Thymus (tissue), 11 donors: ENCODE measurements at regions not wholly inside any gene's neighbourhood (a gene's known extent, or its start where the extent isn't known, plus 50 kb on each side); places are given as distances from the start of the nearest gene placed in this dataset.

Experiments
- DNase-seq, 9 donors: peaks; one replicate each; pipeline ENCODE4 v3.0.0-alpha.2; 2013; ENCODE audit warnings: low spot score in 9 of 9, low read depth in 6 of 9, missing footprints in 1 of 9
- H3K27ac ChIP-seq, 2 donors: one replicate each; pipeline ENCODE4 v1.5.1; 2013; ENCODE audit warnings: control low read depth in 1 of 2, low read depth in 1 of 2, low read length in 1 of 2, mild to moderate bottlenecking in 1 of 2, moderate library complexity in 1 of 2
- H3K27me3 ChIP-seq, 2 donors: one replicate each; pipeline ENCODE4 v1.5.1; 2013; ENCODE audit warnings: low read length in 1 of 2; ENCODE audit not compliant: control insufficient read depth in 2 of 2, insufficient read depth in 1 of 2
- H3K36me3 ChIP-seq, 2 donors: one replicate each; pipeline ENCODE4 v1.5.1; 2013; ENCODE audit warnings: low read length in 1 of 2, mild to moderate bottlenecking in 1 of 2, moderate library complexity in 1 of 2; ENCODE audit not compliant: control insufficient read depth in 2 of 2, insufficient read depth in 2 of 2
- H3K4me1 ChIP-seq, 2 donors: one replicate each; pipeline ENCODE4 v1.5.1; 2013; ENCODE audit warnings: low read length in 2 of 2; ENCODE audit not compliant: control insufficient read depth in 2 of 2, insufficient read depth in 2 of 2
- H3K4me3 ChIP-seq, 2 donors: one replicate each; pipeline ENCODE4 v1.5.1; 2013; ENCODE audit warnings: low read length in 2 of 2, control low read depth in 1 of 2, mild to moderate bottlenecking in 1 of 2
- H3K9me3 ChIP-seq, 2 donors: one replicate each; pipeline ENCODE4 v1.5.1; 2013; ENCODE audit warnings: low read length in 1 of 2, mild to moderate bottlenecking in 1 of 2; ENCODE audit not compliant: control insufficient read depth in 2 of 2, insufficient read depth in 1 of 2
- WGBS: extraction: QIAGEN DNeasy Blood & Tissue Kit; methylation state at CpG from one replicate; pipeline ENCODE4 v1.1.7; 2013; 5-methylcytosine and 5-hydroxymethylcytosine counted together
- donor health status: healthy.

DNA sequence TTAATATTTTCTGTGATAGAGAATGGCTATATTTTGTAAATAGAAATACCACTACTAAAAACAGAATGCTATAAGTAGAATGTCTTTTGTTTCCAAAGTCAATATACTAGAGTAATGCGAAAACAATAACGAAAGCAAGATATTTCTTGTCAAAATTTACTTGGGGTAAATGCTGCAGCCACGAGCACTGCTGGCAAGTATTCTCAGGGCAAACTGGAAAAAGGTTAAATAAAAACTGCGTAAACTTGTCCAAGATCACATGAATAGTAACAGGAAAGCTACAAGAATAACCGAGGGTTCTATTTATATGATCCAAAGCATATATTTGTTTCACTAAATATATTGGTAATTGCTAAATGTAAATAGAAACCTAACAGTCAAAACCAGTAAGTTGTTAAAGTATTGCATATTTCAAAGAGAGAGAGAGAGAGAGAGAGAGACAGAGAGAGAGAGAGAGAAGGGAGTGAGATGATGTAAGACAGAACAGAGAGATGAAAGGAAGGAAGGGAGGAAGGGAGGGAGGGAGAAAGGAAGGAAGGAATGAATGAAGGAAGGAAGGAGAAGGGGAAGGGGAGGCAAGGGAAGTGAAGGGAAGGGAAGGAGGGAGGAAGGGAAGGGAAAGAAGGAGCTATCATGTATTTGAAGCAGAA lies 231.7 kb downstream of the KCNC2 start:
- Histone ChIP-seq H3K4me1 (no peaks in the 10 kb centered on the region), H3K4me3 (no peak overlapping the region), H3K27ac (no peak overlapping the region), H3K36me3 (no peaks in the 10 kb centered on the region), H3K9me3 (no peaks in the 10 kb centered on the region), H3K27me3 (no peaks in the 10 kb centered on the region)
- DNase-seq, result no peak
- 92% methylated on average over 5 of the region's 5 CpGs for WGBS

DNA sequence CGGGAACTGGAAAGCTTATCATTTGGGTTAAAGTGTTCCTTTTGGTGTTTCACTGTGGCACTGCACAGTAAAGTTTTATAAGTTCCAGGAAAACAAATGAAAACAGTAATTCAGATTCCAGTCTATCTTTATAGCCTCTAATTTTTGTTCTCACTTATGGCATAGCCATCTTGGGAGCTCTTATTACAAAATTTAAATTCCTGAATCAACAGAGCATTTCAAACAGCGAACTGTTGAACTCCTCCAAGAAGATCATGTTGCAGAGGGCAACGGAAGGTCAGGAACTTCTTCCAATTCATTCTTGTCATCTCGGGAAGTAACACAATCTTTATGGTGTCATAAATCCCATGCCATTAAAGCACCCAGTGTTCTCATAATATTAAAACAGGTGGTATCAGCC lies 229.1 kb downstream of the KCNC2 start:
- H3K27ac ChIP-seq, result no peak overlapping the region
- no peaks in the 10 kb centered on the region for H3K9me3 ChIP-seq
- H3K4me3 ChIP-seq, result no peak overlapping the region
- DNase-seq, result no peak
- no peaks in the 10 kb centered on the region for H3K4me1 ChIP-seq
- no peaks in the 10 kb centered on the region for H3K36me3 ChIP-seq
- WGBS, result 36% methylated on average over 4 of the region's 4 CpGs
- H3K27me3 ChIP-seq, result no peaks in the 10 kb centered on the region

DNA sequence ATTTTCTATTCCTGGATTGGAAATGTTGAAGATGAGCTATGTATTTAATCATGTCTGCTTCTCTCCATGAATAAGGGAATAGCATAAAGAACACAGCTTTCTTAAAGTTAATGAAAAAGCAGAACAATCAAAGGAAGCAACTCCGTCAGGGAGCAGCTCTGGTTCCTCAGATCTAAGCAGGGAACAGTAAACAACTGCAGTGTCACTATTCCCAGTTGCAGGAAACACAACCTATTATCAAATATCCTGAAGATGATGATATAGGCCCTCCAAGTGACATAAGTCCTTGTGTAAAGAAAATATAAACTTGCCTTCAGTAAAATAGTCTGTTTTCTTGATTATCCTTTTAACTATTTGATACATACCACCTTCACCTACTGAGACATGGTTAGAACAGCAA lies 228.1 kb downstream of the KCNC2 start:
- no peaks in the 10 kb centered on the region for H3K27me3 ChIP-seq
- no peak for DNase-seq
- no peak overlapping the region for H3K27ac ChIP-seq
- H3K9me3 ChIP-seq, result no peaks in the 10 kb centered on the region
- H3K4me3 ChIP-seq, result no peak overlapping the region
- H3K4me1 ChIP-seq, result no peaks in the 10 kb centered on the region
- 34% methylated on average over 1 of the region's 1 CpG for WGBS
- no peaks in the 10 kb centered on the region for H3K36me3 ChIP-seq

DNA sequence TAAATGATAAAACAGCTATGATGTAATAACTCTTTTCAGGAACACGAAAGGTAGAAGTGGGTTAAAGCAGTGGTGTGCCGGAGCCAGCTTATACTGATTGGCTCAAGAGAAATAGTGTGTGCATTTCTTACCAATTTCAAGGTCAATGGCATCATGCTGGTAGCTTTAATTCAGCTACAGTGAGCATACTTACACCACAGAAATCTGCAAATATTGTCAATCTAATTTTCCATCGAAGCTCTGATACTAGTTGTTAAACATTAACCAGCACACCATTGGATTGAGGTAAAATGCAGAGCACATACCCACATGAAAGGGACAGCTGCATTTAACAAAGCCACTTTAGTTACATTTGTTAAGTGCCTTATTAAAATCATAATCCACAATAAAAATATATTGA lies 225.7 kb downstream of the KCNC2 start:
- no peak for DNase-seq
- 89% methylated on average over 3 of the region's 3 CpGs for WGBS

DNA sequence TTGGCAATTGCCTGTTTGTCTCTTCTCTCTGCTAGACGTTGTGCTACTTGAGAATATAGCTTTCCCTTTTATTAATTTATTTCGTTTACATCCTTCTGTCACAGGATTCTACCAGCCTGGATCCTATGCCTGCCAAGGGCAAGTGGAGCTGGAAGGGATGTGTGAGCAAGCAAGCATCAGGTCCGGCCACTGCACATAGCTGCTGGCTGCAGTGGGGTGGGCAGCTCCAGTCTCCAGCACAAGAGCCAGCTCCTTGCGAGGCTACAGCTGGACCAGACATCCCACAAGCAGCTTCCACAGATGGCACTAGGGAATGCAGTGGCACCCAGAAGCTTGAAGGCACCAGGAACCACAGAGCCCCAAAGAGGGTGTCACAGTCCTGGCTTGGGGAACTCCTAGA lies 225.0 kb downstream of the KCNC2 start:
- Histone ChIP-seq H3K27me3 (no peaks in the 10 kb centered on the region), H3K4me1 (no peaks in the 10 kb centered on the region), H3K4me3 (no peak overlapping the region), H3K9me3 (no peaks in the 10 kb centered on the region), H3K36me3 (no peaks in the 10 kb centered on the region), H3K27ac (no peak overlapping the region)
- DNase-seq, result no peak
- 79% methylated on average over 4 of the region's 4 CpGs for WGBS

More for the DNA sequence above, 225.7 kb downstream of the KCNC2 start:
- Histone ChIP-seq H3K4me1 (no peaks in the 10 kb centered on the region), H3K27me3 (no peaks in the 10 kb centered on the region), H3K9me3 (no peaks in the 10 kb centered on the region), H3K27ac (no peak overlapping the region), H3K4me3 (no peak overlapping the region), H3K36me3 (no peaks in the 10 kb centered on the region)

DNA sequence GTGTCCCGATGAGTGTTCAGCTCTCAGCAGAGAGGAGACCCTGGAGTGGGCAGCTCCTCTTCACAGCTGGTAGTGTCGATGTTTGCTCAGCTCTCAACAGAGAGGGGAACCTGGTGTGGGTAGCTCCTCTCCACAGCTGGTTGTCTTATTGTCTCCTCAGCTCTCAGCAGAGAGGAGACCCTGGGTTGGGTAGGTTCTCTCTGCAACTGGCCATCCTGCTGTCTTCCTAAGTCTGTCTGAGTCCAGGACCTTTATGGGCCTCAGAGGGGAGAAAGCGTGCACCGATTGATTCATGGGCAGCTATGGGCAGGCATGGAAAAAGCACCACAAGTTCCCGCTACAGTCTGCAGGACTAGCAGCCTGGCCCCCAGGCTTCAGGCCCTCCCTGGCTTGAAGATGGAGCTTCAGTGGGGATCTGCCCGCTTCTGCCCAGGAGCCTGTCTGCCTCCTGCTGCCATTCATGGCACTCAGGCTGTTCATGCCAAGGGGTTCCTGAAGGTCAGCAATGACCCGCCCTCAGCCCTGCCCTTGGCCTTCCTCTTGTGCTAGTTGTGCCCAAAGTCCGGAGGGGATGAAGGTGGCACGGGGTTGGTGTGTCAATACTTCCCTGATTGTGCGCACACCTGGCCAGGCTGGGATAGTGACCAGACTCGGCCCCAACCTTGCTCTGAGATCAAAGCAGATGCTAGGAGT lies 224.2 kb downstream of the KCNC2 start:
- no peaks in the 10 kb centered on the region for H3K9me3 ChIP-seq
- no peak for DNase-seq
- no peaks in the 10 kb centered on the region for H3K36me3 ChIP-seq
- no peak overlapping the region for H3K4me3 ChIP-seq
- H3K27me3 ChIP-seq, result no peaks in the 10 kb centered on the region
- H3K4me1 ChIP-seq, result no peaks in the 10 kb centered on the region
- WGBS, result 95% methylated on average over 11 of the region's 11 CpGs
- H3K27ac ChIP-seq, result no peak overlapping the region

DNA sequence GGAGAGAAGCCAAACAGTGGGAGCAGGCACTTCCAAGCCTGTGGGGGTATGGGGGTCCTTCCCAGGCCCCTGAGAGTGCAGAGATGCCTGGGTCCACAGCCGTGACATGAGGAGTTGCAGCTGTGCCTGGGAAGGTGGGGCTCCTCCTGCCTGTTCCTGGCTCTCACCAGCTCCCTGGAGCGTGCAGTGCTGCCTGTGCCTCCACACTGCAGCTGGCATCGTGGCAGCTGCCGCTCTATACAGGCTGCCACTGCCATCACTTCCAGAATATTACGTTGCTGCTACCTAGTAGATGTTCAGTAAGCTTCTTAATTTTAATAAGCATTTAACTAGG lies 223.7 kb downstream of the KCNC2 start:
- no peaks in the 10 kb centered on the region for H3K4me1 ChIP-seq
- H3K27me3 ChIP-seq, result no peaks in the 10 kb centered on the region
- no peaks in the 10 kb centered on the region for H3K36me3 ChIP-seq
- no peak overlapping the region for H3K4me3 ChIP-seq
- H3K27ac ChIP-seq, result no peak overlapping the region
- no peaks in the 10 kb centered on the region for H3K9me3 ChIP-seq
- 90% methylated on average over 5 of the region's 5 CpGs for WGBS
- no peak for DNase-seq

DNA sequence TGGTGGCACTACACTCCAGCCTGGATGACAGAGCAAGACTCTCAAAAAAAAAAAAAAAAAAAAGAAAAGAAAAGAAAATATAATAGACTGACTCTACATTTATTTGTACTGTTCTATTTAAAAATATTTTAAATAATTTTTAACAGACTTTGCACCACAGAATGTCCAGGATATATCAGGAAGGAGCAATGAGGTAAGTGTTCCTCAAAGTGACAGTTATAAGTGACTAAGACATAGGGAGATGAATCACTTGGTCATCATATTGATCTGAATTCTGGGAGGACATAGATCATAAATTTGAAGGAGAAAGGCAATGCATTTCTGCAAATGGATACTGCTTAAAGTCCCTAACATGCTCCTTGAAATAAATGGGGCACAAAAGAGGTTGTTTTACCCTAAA lies 221.5 kb downstream of the KCNC2 start:
- H3K27ac ChIP-seq, result no peak overlapping the region
- no peaks in the 10 kb centered on the region for H3K36me3 ChIP-seq
- no peak for DNase-seq
- no peaks in the 10 kb centered on the region for H3K4me1 ChIP-seq
- H3K9me3 ChIP-seq, result no peaks in the 10 kb centered on the region
- no peak overlapping the region for H3K4me3 ChIP-seq
- H3K27me3 ChIP-seq, result no peaks in the 10 kb centered on the region
